Caki2 (cell line): ENCODE measurements at regions not wholly inside any gene's neighbourhood (a gene's known extent, or its start where the extent isn't known, plus 50 kb on each side); places are given as distances from the start of the nearest gene placed in this dataset.
"Not testable (repeated sequence)": the region's sequence is repeated elsewhere in the genome, so short reads cannot be mapped to it uniquely, and the experiment has no call there.

Source experiments
- DNase-seq: peaks from one replicate; pipeline ENCODE4 v3.0.0-alpha.2; 2015; ENCODE audit warnings: low read depth
- in situ Hi-C: cut with HindIII; loops from 2 replicates; pipeline ENCODE4 v1.10.0; 2016; ENCODE audit warnings: low sequenced_read_pairs, low pct_unique_long_range_greater_than_20kb, mixed read lengths

DNA sequence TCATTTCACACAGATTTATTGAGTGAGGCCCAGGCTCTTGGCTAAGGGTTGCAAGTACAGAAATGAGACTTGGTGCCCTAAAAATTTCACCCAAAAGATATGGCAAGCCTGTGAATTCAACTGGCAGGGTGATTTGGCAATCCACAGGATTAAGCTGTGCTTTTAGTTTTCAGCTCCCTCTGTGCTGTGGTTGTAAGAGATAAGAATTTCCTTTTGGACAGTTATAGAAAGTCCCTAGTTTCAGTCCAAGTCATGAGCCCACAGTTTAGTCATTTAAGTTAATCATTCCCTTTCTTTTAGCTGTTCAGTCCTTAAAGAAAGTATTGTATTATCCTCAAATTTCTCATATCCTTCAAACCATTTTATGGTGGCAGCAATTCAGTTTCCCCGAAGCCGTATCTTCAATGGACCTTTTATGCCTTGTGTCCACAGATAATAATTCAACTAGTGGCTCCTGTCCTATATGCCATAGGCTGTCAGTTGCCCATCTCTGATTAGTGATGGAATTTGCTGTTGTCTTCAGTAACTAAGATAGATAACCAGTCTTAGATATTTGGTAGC lies 73.4 kb upstream of the NAMPT start:
- DNase-seq, result peak; percentile 30
- in situ Hi-C loops, result no loop called here

DNA sequence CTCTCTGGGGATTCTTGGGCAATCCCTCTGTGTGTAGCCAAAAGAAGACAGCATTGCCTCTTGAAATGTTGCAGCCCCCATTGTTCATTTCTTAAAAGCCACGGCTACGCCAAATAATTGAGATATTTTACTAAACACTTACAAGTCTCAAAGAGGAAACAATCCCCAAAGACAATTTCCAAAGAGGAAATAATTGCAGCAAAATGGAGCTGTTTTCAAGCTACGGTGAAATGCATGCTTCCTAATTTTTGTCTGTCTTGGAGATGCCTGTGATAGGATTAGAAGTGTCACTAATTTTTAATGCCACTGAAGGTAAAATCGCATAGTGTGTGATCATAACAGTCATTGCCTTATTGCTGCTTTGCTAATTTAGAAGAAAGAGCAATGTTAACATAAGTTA lies 72.9 kb upstream of the NAMPT start:
- in situ Hi-C loops, result no loop called here
- no peak for DNase-seq

DNA sequence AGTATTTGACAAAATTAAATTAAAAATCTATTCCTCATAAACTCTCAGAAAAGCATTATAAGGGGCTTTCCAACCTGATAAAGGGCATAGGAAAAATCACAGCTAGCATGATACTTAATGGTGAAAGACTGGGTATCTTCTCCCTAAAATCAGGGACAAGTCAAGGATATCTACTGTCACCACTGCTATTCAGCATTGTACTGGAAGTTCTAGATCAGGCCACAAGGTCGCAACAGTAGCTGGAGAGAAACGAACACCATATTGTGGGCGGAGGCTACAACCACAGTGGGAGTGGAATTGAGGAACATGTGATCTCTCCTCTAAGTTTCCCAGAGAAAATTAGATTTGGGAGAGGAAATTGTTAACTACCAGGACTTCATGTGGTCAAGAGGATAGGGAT lies 70.0 kb upstream of the NAMPT start:
- in situ Hi-C loops, result no loop called here
- no peak for DNase-seq

DNA sequence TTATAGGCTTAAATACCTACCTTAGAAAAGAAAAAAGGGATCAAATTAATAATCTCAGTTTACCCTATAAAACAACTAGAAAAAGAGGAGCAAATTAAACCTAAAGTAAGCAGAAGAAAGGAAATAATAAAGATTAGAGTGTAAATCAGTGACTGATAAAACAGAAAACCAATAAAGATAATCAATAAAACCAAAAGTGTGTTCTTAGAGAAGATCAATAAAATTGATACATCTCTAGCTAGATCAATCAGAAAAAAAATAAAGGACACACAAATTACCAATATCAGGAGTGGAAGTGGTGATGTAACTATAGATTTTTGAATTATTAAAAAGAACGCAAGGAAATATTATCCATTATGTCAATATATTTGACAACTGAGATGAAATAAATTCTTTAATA lies 69.2 kb upstream of the NAMPT start:
- in situ Hi-C loops, result no loop called here

DNA sequence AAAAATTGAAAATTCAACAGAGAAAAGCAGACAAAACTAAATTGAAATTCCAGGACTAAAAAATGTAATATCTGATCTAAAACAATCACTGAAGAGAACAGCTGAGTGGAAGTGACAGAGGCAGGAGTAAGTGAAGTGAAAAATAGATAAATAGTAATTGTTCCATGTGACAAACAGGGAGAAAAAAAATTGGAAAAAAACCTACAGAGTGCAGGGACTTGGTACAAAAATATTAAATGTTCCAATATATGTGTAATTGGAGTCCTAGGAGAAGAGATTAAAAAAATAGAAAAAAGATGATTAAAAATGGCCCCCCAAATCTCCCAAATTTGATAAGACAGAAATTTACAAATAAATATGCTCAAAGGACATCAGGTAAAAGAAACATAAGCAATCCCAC lies 63.4 kb upstream of the NAMPT start:
- no peak for DNase-seq
- in situ Hi-C loops, result no loop called here

More for the DNA sequence above, 69.2 kb upstream of the NAMPT start:
- no peak for DNase-seq

DNA sequence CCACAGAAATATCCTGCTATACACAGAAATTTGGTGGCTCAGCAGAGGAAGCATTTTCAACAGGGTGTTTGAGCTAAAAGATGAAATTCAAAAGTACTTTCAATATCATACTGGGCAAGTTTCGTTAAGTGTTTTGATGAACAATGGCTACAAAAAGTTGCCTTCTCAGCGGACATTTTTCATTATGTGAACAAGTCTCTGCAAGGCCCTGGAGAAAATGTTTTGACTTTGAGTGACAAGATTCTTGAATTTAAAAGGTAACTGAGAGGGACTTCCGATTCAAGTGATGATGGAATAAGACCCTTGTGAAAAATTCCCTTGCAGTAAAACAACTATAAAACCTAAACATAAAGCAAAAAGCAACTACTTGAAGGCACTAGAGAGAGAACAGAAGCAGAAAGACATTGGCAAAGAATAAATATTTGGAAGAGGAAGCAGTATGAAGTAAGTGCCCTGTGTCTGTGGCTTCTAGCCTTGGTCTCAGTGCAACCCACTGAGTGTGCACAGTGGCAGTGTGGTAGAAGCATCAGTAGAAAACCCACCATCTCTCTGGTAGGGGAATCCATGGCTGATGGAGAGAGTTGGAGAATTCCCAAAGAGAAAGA lies 62.5 kb upstream of the NAMPT start:
- no peak for DNase-seq
- in situ Hi-C loops, result no loop called here

DNA sequence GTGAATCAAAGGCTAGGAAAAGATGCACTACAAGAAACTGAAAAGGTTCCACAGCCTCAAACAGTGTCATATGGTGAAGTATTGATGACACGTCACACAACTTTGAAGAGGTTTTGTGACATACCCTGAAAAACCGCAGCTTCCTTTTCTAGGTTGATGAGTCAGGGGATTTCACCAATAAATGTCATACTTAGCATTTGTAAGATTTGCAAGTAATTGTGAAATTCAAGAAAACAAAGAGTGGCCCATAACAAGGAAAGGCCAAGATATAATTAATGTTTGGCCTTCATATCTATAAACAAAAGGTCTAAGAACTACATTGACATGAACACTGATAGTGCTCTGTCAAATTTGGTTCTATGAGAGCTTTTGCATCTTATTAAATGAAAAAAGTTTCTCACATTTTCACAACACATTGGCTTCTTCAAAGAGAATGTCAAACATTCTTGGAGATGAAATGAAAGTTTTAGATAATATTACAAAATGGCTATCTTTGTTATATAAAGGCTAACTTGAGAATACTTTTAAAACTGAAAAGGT lies 62.0 kb upstream of the NAMPT start:
- in situ Hi-C loops, result no loop called here
- DNase-seq, result no peak

DNA sequence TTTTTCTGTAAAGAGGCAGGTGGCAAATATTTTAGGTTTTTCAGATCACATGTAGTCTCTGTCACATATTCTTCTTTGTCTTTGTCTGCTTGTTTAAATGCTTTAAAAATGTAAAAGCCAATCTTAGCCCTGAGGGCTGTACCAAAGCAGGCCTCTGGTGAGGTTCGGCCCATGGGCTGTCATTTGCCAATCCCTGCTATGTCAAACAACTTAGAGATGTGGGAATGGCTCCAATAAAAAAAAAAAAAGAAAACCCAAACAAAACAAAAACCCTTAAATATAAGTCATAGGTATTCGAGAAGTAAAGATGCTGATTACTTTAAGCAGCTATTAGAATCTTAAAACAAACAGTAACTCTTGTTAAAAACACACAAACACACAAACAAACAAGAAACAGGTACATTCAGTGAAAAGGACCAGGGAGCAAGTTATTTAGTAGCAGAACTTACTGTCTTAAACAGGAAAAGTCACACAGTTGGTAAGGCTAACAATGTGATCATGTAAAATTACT lies 61.4 kb upstream of the NAMPT start:
- no peak for DNase-seq
- in situ Hi-C loops, result no loop called here

DNA sequence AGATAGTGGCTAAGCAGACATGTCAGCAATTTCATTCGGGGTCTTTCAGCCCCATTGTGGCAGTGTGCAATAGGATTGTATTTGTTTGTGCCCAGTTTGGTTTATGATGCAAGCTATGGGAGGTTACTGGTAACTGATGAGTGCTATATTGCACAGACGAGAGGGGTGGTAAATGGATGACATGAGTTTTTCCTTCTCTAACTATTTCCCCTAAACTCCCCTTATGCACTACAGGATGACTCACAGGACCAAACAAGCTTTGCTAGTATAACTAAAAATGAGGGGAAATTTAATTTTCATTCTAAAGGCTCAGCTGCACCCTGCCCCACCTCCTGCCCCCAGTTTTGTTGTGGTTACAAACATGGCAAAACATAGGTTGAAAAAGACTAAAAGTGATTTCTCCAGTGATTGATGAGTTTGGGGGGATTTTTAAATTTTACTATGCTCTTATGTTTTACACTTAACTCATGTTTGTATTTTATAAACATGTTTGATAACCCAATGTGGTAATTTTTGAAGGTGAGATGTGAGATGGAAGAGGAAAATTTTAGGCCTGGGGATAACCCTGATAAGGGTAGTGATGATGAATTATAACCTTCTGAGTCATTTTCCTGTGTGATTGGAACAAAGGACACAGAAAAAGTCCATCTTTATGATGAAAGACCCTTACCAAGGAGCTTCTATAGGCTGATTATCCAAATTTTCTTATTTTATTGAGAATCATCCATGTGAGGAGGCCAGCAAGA lies 60.8 kb upstream of the NAMPT start:
- no peak for DNase-seq
- in situ Hi-C loops, result no loop called here

DNA sequence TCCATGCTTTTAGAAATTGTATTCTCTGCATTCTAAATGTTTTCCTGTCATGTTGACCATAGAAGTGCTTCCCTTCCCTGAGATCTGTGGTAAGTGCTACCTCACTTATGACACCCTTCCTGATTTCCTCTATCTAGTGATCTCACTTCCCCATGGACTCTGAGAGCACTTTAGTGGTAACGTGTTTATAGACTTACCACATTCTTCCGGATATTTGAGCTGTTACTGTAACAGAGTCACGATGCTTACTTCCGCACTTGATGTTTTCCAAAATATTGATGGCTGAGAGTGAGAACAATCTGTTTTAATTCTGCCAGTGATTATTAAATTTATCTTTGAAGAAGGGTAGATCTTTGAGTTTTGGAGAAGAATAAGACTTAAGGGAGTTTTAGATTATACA lies 60.1 kb upstream of the NAMPT start:
- DNase-seq, result no peak
- in situ Hi-C loops, result no loop called here

DNA sequence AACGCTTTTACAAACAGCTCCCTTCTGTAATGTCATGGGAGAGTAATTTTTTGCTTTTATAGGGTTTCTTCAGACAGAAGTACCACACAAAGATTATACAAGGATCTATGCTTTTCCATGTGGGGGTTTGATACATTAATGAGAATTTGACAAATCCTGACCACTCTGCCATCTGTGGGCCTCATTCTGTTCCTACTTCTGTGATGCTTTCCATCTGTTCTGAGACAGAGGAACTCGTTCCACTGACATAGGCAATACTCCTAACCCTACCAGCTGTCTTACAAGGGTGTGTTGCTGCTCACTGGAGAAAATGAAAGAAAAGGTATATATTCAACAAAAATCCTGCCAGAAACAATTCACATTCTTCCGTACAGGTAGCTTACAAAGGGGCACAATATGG lies 59.4 kb upstream of the NAMPT start:
- no peak for DNase-seq
- in situ Hi-C loops, result no loop called here

DNA sequence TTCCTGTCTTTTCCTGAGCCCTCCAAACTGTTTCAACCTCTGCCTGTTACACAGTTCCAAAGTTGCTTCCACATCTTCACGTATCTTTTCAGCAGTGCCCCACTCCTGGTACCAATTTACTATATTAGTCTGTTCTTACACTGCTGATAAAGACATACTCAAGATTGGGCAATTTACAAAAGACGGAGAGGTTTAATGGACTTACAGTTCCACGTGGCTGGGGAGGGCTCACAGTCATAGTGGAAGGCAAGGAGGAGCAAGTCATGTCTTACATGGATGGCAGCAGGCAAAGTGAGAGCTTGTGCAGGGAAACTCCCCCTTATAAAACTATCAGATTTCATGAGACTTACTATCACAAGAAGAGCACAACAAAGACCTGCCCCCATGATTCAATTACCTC lies 57.3 kb upstream of the NAMPT start:
- DNase-seq, in situ Hi-C loops: not testable (repeated sequence)

DNA sequence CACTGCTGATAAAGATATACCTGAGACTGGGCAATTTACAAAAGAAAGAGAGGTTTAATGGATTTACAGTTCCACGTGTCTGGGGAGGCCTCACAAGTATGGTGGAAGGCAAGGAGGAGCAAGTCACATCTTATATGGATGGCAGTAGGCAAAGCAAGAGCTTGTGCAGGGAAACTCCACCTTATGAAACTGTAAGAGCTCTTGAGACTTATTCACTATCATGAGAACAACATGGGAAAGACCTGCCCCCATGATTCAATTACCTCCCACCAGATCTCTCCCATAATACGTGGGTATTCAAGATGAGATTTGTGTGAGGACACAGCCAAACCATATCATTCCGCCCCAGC lies 55.4 kb upstream of the NAMPT start:
- in situ Hi-C loops, DNase-seq: not testable (repeated sequence)

DNA sequence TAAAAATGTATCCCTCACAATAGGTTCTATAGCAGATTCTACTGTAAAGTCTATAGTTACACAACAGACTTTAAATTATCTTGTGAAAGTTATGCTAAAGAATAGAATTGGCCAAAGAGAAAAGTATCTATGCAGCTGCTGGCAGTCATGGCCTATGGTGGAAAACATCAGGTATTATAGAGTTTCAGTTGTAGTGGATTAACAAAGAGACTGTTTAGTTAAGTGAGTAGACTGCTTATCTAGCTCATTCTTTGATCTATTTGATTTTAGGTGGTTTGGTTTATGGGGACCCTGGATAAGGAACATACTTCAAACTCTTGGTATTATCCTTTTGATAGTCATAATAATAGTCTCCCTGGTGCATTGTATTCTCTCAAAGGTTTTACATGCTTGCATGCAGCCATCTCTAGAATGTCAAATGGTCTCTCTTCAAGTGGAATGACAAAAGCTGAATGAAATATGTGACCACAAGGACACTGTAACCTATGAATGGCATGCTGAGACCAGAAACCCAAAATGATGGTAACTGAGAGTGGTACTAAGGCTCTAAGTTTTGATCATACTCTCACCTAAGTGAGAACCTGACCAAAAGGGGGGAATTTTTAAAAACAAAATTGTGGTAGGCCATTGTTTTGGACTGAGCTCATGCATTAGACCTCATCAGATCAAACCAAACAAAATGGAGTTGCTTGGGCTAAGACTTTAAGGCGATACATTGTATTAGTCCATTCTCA lies 54.9 kb upstream of the NAMPT start:
- no peak for DNase-seq
- in situ Hi-C loops, result no loop called here

DNA sequence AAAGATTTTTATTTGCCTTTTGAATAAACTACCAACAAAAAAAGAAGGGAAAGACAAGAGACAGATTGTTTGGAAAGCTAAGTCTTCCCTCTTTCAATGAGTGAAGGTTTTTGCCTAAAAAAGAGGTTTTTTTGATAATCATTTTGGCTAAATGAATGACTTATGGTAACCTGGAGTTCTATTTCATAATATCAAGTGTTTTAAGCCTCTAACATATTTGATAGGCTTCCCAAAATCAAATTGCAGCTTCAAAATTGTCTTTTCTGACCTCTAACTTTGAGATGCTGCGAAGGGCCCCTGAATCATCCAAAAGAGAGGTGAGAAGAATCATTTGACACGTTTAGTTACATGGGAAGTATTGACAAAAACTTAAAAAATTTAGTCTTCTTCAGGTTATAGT lies 53.0 kb upstream of the NAMPT start:
- no peak for DNase-seq
- in situ Hi-C loops, result no loop called here

DNA sequence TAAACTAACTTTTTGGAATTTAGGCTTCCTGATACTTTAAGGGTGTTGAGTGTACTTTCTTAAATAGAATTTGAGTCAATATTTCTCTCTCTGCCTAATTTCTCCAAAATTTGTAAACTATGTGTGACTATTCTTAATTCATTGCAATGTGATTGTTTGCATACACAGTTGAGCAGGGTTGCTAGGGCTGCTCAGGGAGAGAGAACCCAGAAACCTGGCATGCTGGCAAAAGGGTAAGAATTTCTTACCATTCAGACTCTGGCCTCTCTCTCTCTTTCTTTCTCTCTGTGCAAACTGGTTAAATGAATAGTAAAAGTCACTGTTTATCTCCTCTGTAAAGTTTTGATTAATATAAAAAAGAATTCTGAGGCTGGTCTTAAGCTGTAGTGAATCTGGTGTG lies 51.0 kb upstream of the NAMPT start:
- no peak for DNase-seq

More for the DNA sequence above, 51.0 kb upstream of the NAMPT start:
- in situ Hi-C loops, result no loop called here
